ENCODE measurements at regions not wholly inside any gene's neighbourhood (a gene's known extent, or its start where the extent isn't known, plus 50 kb on each side); places are given as distances from the start of the nearest gene placed in this dataset.

DNA sequence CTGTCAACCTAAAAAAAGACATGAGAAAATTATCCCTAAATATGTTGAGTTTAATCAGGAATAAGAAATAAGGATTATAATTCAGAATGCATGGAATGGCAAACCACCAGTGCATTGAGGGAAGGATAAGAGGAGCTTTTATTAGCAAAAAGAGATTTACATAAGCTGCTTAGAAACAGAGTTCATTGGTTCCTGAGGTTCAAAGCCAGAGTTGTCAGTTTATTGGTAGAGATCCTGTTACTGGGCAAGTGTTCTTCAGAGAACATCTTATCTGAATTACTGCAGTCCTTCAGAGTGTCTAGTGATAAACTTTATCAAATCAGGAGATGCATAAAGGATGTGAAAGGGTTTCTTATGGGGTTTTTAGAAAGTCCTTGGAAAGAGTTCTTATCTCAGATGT, 76.0 kb upstream of the MEX3C start (continued):
- TF ChIP-seq, protein P1, sequence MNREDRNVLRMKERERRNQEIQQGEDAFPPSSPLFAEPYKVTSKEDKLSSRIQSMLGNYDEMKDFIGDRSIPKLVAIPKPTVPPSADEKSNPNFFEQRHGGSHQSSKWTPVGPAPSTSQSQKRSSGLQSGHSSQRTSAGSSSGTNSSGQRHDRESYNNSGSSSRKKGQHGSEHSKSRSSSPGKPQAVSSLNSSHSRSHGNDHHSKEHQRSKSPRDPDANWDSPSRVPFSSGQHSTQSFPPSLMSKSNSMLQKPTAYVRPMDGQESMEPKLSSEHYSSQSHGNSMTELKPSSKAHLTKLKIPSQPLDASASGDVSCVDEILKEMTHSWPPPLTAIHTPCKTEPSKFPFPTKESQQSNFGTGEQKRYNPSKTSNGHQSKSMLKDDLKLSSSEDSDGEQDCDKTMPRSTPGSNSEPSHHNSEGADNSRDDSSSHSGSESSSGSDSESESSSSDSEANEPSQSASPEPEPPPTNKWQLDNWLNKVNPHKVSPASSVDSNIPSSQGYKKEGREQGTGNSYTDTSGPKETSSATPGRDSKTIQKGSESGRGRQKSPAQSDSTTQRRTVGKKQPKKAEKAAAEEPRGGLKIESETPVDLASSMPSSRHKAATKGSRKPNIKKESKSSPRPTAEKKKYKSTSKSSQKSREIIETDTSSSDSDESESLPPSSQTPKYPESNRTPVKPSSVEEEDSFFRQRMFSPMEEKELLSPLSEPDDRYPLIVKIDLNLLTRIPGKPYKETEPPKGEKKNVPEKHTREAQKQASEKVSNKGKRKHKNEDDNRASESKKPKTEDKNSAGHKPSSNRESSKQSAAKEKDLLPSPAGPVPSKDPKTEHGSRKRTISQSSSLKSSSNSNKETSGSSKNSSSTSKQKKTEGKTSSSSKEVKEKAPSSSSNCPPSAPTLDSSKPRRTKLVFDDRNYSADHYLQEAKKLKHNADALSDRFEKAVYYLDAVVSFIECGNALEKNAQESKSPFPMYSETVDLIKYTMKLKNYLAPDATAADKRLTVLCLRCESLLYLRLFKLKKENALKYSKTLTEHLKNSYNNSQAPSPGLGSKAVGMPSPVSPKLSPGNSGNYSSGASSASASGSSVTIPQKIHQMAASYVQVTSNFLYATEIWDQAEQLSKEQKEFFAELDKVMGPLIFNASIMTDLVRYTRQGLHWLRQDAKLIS (CRISPR knock-in tag; IDR thresholded peaks at IDR 0.05): no peak
- TF ChIP-seq ZMAT3 (CRISPR knock-in tag; conservative IDR thresholded peaks at IDR 0.05) (no peak), GTF2F1 (IDR thresholded peaks at IDR 0.05; ENCODE audit: low read length) (no peak)

DNA sequence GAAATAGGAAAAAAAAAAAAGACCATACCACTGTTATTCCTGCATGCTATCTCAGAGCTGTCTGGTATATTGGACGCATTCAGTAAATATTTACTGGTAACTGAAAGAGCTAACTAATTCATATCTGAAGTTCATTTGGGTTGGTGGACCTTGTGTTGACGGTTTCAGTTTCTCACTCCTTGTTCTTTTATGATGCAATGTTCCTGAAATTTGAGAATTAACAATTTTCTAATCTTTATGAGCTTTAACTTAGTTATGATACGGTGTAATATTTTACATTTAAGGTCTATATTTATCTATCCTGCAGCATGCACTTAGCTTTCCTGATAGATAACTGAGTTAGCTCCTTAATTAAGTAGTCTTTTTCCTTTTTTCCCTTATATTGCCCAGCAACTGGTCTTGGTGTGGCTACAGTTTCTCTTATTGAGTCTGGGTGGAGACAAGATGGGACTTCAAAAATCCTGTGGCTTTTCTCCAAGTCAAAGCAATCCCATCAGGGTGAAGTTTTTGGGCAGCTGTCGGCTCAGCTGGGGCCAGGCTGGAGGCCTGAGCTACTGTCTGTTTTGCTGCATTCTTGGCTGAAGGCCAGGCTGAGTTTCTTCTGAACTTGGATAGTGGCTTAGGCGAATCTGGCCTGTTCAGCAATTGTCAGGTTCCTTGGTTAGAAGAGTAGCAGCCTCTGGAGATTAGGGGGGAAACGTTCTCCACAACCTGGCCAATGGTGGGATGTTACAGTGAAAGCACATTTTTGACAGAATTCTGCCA, 78.4 kb upstream of the MEX3C start:
- H3K9me3 ChIP-seq (ENCODE audit: low read length): no peaks in the 10 kb centered on the region
- H4K20me1 ChIP-seq (ENCODE audit: insufficient read depth, low read length): no peaks in the 10 kb centered on the region
- ChIA-PET CTCF (ENCODE audit: low intra/inter-chr PET ratio, low total read pairs) (no interaction called here), POLR2A (interaction anchor here (1.0 to 1.1 kb wide), 2 partner anchors 78 to 80 kb away, joined by 4 to 5 read pairs; partner anchors contain the start of gene MEX3C)
- H3K4me2 ChIP-seq (ENCODE audit: low read depth, low read length): peak overlapping the region; percentile 35; the same call in 1 of the 2 replicates
- intact Hi-C loops (cut with micrococcal nuclease; ENCODE audit: unreplicated experiment): no loop called here
- H3K36me3 ChIP-seq (replicated peaks in 1 of 2; ENCODE audit: control insufficient read depth in 1 of 2, insufficient read depth in 2 of 2, low read length in 2 of 2): no peaks in the 10 kb centered on the region
- FAIRE-seq (no peak), ATAC-seq (peak; percentile 17; the same call in 1 of the 3 replicates), DNase-seq (ENCODE audit: low spot score) (no peak)
- no TSS peak for BruUV-seq (replicated peaks)
- in situ Hi-C loops (cut with HindIII; ENCODE audit: extremely low pct_ligation_motif_present, low pct_unique_long_range_greater_than_20kb): loop anchor here (10.0 kb wide), 1 partner anchor 109 kb away; no protein-coding TSS in a partner anchor
- H3K27me3 ChIP-seq (ENCODE audit: control insufficient read depth in 1 of 2, insufficient read depth in 2 of 2, low read length in 2 of 2): no peaks in the 10 kb centered on the region
- no peaks in the 10 kb centered on the region for H3K79me2 ChIP-seq (ENCODE audit: insufficient read depth, low read length)
- H3K27ac ChIP-seq (ENCODE audit: extremely low read length, insufficient read depth, low read length): no peak overlapping the region
- H3K4me3 ChIP-seq (replicated peaks in 1 of 3; ENCODE audit: insufficient read depth in 1 of 3, low read depth in 2 of 3, low read length in 3 of 3): no peak overlapping the region
- H2AFZ ChIP-seq (ENCODE audit: low read length): peak overlapping the region; percentile 3
- WGBS (ENCODE audit: low lambda C conversion rate): 10% methylated on average over 6 of the region's 6 CpGs
- peaks cover 44% of the 10 kb centered on the region for H3K4me1 ChIP-seq (ENCODE audit: insufficient read depth, low read length)
- H3K9ac ChIP-seq (ENCODE audit: insufficient read depth, low read depth, low read length): no peak overlapping the region
- TF ChIP-seq PPARG (CRISPR knock-in tag; conservative IDR thresholded peaks at IDR 0.05): no peak
- TF ChIP-seq TEAD3 (CRISPR knock-in tag; optimal IDR thresholded peaks at IDR 0.05; ENCODE audit: borderline replicate concordance): no peak
- no peak for TF ChIP-seq ETV6 (CRISPR knock-in tag; conservative IDR thresholded peaks at IDR 0.05)
- TF ChIP-seq CEBPB (IDR thresholded peaks at IDR 0.05; ENCODE audit: borderline replicate concordance, low read depth, low read length): peak; percentile 8; the same call in 1 of the 2 replicates

Data from HepG2 (cell line).